T-helper 1 cell treated with Interleukin-12 subunit alpha and Interleukin-12 subunit beta and Interleukin-4 antibody, amounts not matched to agents 30 μg/mL and 1 μg/mL, for 36 hours (primary cell): ENCODE measurements at regions not wholly inside any gene's neighbourhood (a gene's known extent, or its start where the extent isn't known, plus 50 kb on each side); places are given as distances from the start of the nearest gene placed in this dataset.

Experiments
- H3K27ac Mint-ChIP-seq: one replicate; pipeline ENCODE4 v1.8.0; 2021; ENCODE audit warnings: mild to moderate bottlenecking, mixed read lengths
- H3K27me3 Mint-ChIP-seq: one replicate; pipeline ENCODE4 v1.8.0; 2021; ENCODE audit warnings: low read depth, mixed read lengths
- H3K36me3 Mint-ChIP-seq: one replicate; pipeline ENCODE4 v1.8.0; 2021; ENCODE audit warnings: low read depth, mixed read lengths
- H3K4me1 Mint-ChIP-seq: one replicate; pipeline ENCODE4 v1.8.0; 2021; ENCODE audit warnings: low read depth, mixed read lengths
- H3K4me3 Mint-ChIP-seq: one replicate; pipeline ENCODE4 v1.8.0; 2021; ENCODE audit warnings: mild to moderate bottlenecking, moderate library complexity, mixed read lengths
- H3K9me3 Mint-ChIP-seq: one replicate; pipeline ENCODE4 v1.8.0; 2021; ENCODE audit warnings: mixed read lengths

GRCh38 chr2:57139179-57139578 lies 907.4 kb upstream of the VRK2 start:
- H3K9me3 Mint-ChIP-seq, result peaks cover 5% of the 10 kb centered on the region
- H3K36me3 Mint-ChIP-seq, result no peaks in the 10 kb centered on the region
- H3K4me1 Mint-ChIP-seq, result no peaks in the 10 kb centered on the region
- no peaks in the 10 kb centered on the region for H3K27me3 Mint-ChIP-seq
- no peak overlapping the region for H3K4me3 Mint-ChIP-seq
- H3K27ac Mint-ChIP-seq, result no peak overlapping the region

DNA sequence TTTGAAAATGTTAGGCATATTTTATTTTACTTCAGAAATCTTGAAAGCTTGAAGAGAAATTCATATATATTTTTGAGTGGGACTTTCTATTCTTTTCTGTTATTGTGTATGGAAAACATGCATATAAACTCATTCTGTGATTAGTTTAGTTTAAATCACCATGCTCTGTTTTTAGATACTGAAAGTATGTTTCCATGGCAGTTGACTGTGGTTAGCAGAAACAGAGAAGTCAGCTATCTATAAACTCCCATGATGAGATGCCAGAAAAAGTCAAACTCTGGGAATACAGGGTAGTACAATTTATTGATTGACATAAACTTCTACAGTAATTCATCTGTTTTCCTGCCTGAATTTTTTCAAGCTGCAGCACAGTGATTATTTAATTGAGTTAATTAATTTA lies 905.3 kb upstream of the VRK2 start:
- peaks cover 18% of the 10 kb centered on the region for H3K9me3 Mint-ChIP-seq
- H3K4me1 Mint-ChIP-seq, result no peaks in the 10 kb centered on the region
- H3K27ac Mint-ChIP-seq, result no peak overlapping the region
- H3K4me3 Mint-ChIP-seq, result no peak overlapping the region
- H3K36me3 Mint-ChIP-seq, result no peaks in the 10 kb centered on the region
- H3K27me3 Mint-ChIP-seq, result no peaks in the 10 kb centered on the region

DNA sequence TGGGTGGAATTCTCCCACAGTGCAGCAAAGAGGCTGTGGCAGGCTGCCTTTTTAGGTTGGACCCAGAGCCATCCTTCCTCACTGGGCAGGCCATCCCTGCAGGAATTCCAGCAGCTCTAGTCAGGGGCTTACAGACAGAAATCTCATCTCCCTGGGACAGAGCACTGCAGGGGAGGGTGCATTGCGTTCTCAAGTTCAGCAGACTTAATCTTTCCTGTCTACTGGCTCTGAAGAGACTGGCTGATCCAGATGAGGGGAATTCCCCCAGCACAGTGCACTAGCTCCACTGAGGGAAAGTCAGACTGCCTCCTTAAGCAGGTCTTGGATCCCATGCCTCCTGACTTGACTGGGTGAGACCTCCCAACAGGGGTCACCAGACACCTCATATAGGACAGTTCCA lies 899.7 kb upstream of the VRK2 start:
- H3K4me3 Mint-ChIP-seq, result no peak overlapping the region
- no peak overlapping the region for H3K27ac Mint-ChIP-seq
- H3K27me3 Mint-ChIP-seq, result no peaks in the 10 kb centered on the region
- H3K9me3 Mint-ChIP-seq, result peaks cover 38% of the 10 kb centered on the region
- no peaks in the 10 kb centered on the region for H3K4me1 Mint-ChIP-seq
- H3K36me3 Mint-ChIP-seq, result no peaks in the 10 kb centered on the region

- H3K4me3 Mint-ChIP-seq, result no peak overlapping the region
- H3K27ac Mint-ChIP-seq, result no peak overlapping the region
- no peaks in the 10 kb centered on the region for H3K27me3 Mint-ChIP-seq
- H3K36me3 Mint-ChIP-seq, result no peaks in the 10 kb centered on the region
- H3K4me1 Mint-ChIP-seq, result no peaks in the 10 kb centered on the region
- no peaks in the 10 kb centered on the region for H3K9me3 Mint-ChIP-seq
Measured at GRCh38 chr2:57156231-57156924, 890.2 kb upstream of the VRK2 start.

- Mint-ChIP-seq H3K27me3 (no peaks in the 10 kb centered on the region), H3K9me3 (no peaks in the 10 kb centered on the region), H3K27ac (no peak overlapping the region), H3K4me3 (no peak overlapping the region), H3K36me3 (no peaks in the 10 kb centered on the region), H3K4me1 (no peaks in the 10 kb centered on the region)
Measured at GRCh38 chr2:57160976-57161375, 885.6 kb upstream of the VRK2 start.

- H3K27ac Mint-ChIP-seq, result no peak overlapping the region
- no peaks in the 10 kb centered on the region for H3K4me1 Mint-ChIP-seq
- peaks cover 4% of the 10 kb centered on the region for H3K9me3 Mint-ChIP-seq
- no peaks in the 10 kb centered on the region for H3K27me3 Mint-ChIP-seq
- no peak overlapping the region for H3K4me3 Mint-ChIP-seq
- no peaks in the 10 kb centered on the region for H3K36me3 Mint-ChIP-seq
Measured at GRCh38 chr2:57177176-57177575, 869.4 kb upstream of the VRK2 start.

- Mint-ChIP-seq H3K27me3 (no peaks in the 10 kb centered on the region), H3K4me3 (no peak overlapping the region), H3K27ac (no peak overlapping the region), H3K36me3 (no peaks in the 10 kb centered on the region), H3K9me3 (no peaks in the 10 kb centered on the region), H3K4me1 (no peaks in the 10 kb centered on the region)
Measured at GRCh38 chr2:57180042-57180567, 866.5 kb upstream of the VRK2 start.

- Mint-ChIP-seq H3K27ac (no peak overlapping the region), H3K9me3 (no peaks in the 10 kb centered on the region), H3K27me3 (no peaks in the 10 kb centered on the region), H3K36me3 (no peaks in the 10 kb centered on the region), H3K4me3 (no peak overlapping the region), H3K4me1 (no peaks in the 10 kb centered on the region)
Measured at GRCh38 chr2:57180678-57181077, 865.9 kb upstream of the VRK2 start.

DNA sequence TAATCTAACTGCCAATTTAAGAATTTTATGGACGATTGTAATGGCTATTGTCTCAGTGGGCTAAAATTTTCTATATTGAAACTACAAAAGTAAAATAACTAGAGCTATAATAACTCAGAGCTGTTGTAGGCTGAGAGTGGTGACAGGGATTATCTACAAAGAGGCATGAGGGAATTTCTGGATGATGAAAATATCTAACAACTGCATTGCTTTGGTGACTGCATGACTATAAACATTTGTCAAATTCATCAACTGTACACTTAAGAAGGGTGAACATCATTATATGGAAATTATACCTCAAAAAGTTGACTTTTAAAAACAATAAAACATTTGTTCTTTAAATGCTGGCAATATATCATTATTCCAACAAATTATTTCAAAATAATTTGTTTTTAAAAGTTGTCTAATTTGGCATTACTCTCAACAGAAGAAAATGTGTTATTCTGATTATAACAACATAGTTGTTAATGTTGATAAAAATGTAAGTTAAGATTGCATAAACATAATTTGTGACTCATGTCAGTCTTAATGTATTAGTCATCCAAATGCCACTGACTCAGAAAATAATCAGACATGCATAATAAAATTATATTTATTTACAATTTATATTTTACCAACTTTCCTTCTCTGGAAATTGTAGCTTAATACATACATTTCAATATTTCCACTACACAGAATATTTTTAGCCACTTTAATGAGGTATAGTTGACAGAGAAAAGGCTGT lies 865.1 kb upstream of the VRK2 start:
- Mint-ChIP-seq H3K36me3 (no peaks in the 10 kb centered on the region), H3K27ac (no peak overlapping the region), H3K9me3 (no peaks in the 10 kb centered on the region), H3K4me3 (no peak overlapping the region), H3K27me3 (no peaks in the 10 kb centered on the region), H3K4me1 (no peaks in the 10 kb centered on the region)

DNA sequence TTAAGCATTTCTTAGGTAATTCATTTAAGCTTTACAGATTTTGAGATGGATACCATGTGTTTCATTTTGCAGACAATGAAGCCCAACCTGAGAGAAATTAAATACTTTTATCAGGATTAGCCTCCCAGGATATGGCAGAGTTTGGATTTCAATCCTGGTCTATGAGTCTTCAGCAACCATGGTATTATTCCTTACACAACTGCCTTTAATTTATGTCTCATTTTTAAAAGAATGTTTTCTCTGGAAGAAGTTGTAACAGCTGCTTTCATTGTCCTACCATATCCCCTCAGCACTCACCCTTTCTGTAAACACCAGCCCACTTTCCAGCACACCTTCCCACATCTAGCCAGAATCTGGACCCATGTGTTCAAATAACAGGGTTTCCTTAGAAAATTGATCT lies 863.7 kb upstream of the VRK2 start:
- no peaks in the 10 kb centered on the region for H3K27me3 Mint-ChIP-seq
- no peak overlapping the region for H3K27ac Mint-ChIP-seq
- no peaks in the 10 kb centered on the region for H3K9me3 Mint-ChIP-seq
- H3K4me3 Mint-ChIP-seq, result no peak overlapping the region
- no peaks in the 10 kb centered on the region for H3K36me3 Mint-ChIP-seq
- no peaks in the 10 kb centered on the region for H3K4me1 Mint-ChIP-seq

DNA sequence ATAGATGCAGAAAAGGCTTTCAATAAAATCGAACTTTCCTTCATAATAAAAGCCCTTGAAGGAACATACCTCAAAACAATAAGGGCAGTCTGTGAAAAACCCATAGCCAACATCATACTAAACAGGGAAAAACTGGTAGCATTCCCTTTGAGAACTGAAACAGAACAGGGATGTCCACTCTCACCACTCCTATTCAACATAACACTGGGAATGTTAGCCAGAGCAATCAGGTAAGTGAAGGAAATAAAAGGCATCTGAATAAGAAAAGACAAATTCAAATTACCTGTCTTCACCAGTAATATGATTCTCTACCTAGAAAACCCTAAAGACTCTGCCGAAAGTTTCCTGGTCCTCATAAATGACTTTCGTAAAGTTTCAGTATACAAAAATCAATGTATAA lies 861.0 kb upstream of the VRK2 start:
- H3K27me3 Mint-ChIP-seq, result no peaks in the 10 kb centered on the region
- H3K36me3 Mint-ChIP-seq, result no peaks in the 10 kb centered on the region
- H3K4me3 Mint-ChIP-seq, result no peak overlapping the region

GRCh38 chr2:57190007-57190406 lies 856.6 kb upstream of the VRK2 start:
- H3K27me3 Mint-ChIP-seq, result no peaks in the 10 kb centered on the region
- H3K36me3 Mint-ChIP-seq, result no peaks in the 10 kb centered on the region
- no peaks in the 10 kb centered on the region for H3K4me1 Mint-ChIP-seq
- H3K9me3 Mint-ChIP-seq, result no peaks in the 10 kb centered on the region
- no peak overlapping the region for H3K4me3 Mint-ChIP-seq
- H3K27ac Mint-ChIP-seq, result no peak overlapping the region

More for the DNA sequence above, 861.0 kb upstream of the VRK2 start:
- Mint-ChIP-seq H3K4me1 (no peaks in the 10 kb centered on the region), H3K27ac (no peak overlapping the region), H3K9me3 (no peaks in the 10 kb centered on the region)

DNA sequence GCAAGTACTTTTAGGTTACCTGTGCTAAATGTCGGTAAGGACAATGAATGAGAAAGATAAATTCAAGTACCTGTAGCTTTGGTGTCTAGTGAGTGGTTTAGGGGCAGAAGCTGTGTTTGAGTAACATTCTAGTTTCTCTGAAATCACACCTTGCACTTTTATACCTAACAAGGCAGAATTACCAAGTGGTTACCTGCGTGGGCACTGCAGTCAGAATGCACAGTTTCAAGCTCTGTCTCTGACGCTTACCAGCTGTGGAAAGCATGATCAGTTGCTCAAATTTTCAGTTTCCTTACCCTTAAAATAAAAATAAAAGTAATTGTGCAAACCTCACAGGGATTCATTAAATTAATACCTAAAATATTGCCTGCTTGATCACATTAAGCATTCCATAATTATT lies 846.9 kb upstream of the VRK2 start:
- Mint-ChIP-seq H3K27me3 (no peaks in the 10 kb centered on the region), H3K4me3 (no peak overlapping the region), H3K27ac (no peak overlapping the region), H3K9me3 (peaks cover 16% of the 10 kb centered on the region), H3K36me3 (no peaks in the 10 kb centered on the region), H3K4me1 (no peaks in the 10 kb centered on the region)

DNA sequence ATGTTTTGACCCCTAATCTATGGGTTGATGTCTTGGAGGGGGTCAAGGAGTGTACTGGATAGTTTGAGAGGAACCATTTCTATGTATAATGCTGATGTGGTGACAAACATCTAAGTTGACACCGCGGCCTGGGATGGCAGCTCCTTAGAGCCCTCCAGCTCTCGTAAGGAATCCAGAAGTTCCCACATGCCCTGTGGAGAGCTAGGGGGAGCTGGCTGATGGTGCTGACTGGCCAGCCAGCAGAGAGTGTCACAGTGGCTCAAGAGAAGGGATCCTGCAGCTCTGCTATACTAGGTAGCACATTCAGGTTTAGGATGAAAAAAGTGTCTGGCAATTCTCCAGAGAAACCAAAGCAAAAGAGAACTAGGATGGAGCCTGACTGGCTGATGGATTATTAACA lies 842.2 kb upstream of the VRK2 start:
- Mint-ChIP-seq H3K27ac (no peak overlapping the region), H3K36me3 (no peaks in the 10 kb centered on the region), H3K4me3 (no peak overlapping the region), H3K4me1 (no peaks in the 10 kb centered on the region), H3K9me3 (peaks cover 10% of the 10 kb centered on the region), H3K27me3 (no peaks in the 10 kb centered on the region)

- peaks cover 10% of the 10 kb centered on the region for H3K9me3 Mint-ChIP-seq
- H3K36me3 Mint-ChIP-seq, result no peaks in the 10 kb centered on the region
- H3K27ac Mint-ChIP-seq, result no peak overlapping the region
- H3K4me1 Mint-ChIP-seq, result no peaks in the 10 kb centered on the region
- H3K4me3 Mint-ChIP-seq, result no peak overlapping the region
- no peaks in the 10 kb centered on the region for H3K27me3 Mint-ChIP-seq
Measured at GRCh38 chr2:57205241-57205640, 841.4 kb upstream of the VRK2 start.
